ENCODE measurements at regions not wholly inside any gene's neighbourhood (a gene's known extent, or its start where the extent isn't known, plus 50 kb on each side); places are given as distances from the start of the nearest gene placed in this dataset.

DNA sequence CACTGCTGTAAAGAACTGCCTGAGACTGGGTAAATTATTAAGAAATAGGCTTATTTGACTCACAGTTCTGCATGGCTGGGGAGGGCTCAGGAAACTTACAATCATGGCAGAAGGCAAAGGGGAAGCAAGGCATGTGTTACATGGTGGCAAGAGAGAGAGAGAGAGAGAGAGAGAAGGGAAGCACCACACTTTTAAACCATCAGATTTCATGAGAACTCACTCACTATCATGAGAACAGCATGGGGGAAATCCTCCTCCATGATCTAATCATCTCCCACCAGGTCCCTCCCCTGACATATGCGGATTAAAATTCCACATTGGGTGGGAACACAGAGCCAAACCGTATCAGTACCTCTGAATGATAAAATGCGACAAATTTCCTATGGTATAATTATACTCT, 203.9 kb upstream of the MARCKS start:
- intact Hi-C loops (cut with micrococcal nuclease), result no loop called here
- H3K9me3 ChIP-seq (ENCODE audit: control insufficient read depth in 1 of 2, insufficient read depth in 1 of 2, low read depth in 1 of 2, low read length in 2 of 2), result no peaks in the 10 kb centered on the region
- H4K20me1 ChIP-seq (ENCODE audit: insufficient read depth), result no peaks in the 10 kb centered on the region
- H3K9me2 ChIP-seq (ENCODE audit: insufficient read depth), result no peaks in the 10 kb centered on the region
- no peak overlapping the region for H3K4me2 ChIP-seq (ENCODE audit: low read length)
- no peak for ATAC-seq
- H3K27ac ChIP-seq (ENCODE audit: low read depth, low read length), result no peak overlapping the region
- ChIA-PET RAD21 (ENCODE audit: low non-redundant PET in 1 of 2, low total read pairs in 2 of 2, uncharacterized antibody in 2 of 2, unreplicated experiment in 2 of 2) (no interaction called here), CTCF (no interaction called here), POLR2A (no interaction called here)
- H3K79me2 ChIP-seq (ENCODE audit: insufficient read depth, low read length), result no peaks in the 10 kb centered on the region
- H3K4me1 ChIP-seq (ENCODE audit: control insufficient read depth in 1 of 2, insufficient read depth in 2 of 2, low read length in 2 of 2), result peaks cover 0 to 7% of the 10 kb centered on the region in 2 experiments; a peak in 2 of 4 replicates
- no peak overlapping the region for H3K4me3 ChIP-seq (replicated peaks in 1 of 2; ENCODE audit: low read depth in 1 of 2, low read length in 2 of 2)
- no peak for DNase-seq (ENCODE audit: low read depth, low spot score)
- no peaks in the 10 kb centered on the region for H3K27me3 ChIP-seq (ENCODE audit: insufficient read depth, low read length)
- no peaks in the 10 kb centered on the region for H3K36me3 ChIP-seq (ENCODE audit: control insufficient read depth in 1 of 2, insufficient read depth in 2 of 2, low read length in 2 of 2)
- no peak overlapping the region for H2AFZ ChIP-seq (ENCODE audit: low read depth, low read length, poor library complexity, severe bottlenecking)
- BruUV-seq (replicated peaks), result no TSS peak
- no peak for TF ChIP-seq ELF1 (IDR thresholded peaks at IDR 0.05; ENCODE audit: borderline replicate concordance, low read depth)
- no peak for TF ChIP-seq ZFX (IDR thresholded peaks at IDR 0.05)
- TF ChIP-seq JUND (IDR thresholded peaks at IDR 0.05), result no peak
- no peak for TF ChIP-seq SP1 (IDR thresholded peaks at IDR 0.05; ENCODE audit: low read depth)
- TF ChIP-seq TCF7L2 (IDR thresholded peaks at IDR 0.05; ENCODE audit: borderline replicate concordance, extremely low read depth, insufficient read depth, insufficient read length), result no peak
- no peak for TF ChIP-seq ZNF274 (IDR thresholded peaks at IDR 0.05; ENCODE audit: low read depth, low read length)
- no peak for TF ChIP-seq CBX3 (IDR thresholded peaks at IDR 0.05; ENCODE audit: low read depth)
- TF ChIP-seq RAD21 (IDR thresholded peaks at IDR 0.05; ENCODE audit: low read depth), result no peak
- TF ChIP-seq FOSL1 (IDR thresholded peaks at IDR 0.05; ENCODE audit: low read depth), result no peak
- TF ChIP-seq, protein P1, sequence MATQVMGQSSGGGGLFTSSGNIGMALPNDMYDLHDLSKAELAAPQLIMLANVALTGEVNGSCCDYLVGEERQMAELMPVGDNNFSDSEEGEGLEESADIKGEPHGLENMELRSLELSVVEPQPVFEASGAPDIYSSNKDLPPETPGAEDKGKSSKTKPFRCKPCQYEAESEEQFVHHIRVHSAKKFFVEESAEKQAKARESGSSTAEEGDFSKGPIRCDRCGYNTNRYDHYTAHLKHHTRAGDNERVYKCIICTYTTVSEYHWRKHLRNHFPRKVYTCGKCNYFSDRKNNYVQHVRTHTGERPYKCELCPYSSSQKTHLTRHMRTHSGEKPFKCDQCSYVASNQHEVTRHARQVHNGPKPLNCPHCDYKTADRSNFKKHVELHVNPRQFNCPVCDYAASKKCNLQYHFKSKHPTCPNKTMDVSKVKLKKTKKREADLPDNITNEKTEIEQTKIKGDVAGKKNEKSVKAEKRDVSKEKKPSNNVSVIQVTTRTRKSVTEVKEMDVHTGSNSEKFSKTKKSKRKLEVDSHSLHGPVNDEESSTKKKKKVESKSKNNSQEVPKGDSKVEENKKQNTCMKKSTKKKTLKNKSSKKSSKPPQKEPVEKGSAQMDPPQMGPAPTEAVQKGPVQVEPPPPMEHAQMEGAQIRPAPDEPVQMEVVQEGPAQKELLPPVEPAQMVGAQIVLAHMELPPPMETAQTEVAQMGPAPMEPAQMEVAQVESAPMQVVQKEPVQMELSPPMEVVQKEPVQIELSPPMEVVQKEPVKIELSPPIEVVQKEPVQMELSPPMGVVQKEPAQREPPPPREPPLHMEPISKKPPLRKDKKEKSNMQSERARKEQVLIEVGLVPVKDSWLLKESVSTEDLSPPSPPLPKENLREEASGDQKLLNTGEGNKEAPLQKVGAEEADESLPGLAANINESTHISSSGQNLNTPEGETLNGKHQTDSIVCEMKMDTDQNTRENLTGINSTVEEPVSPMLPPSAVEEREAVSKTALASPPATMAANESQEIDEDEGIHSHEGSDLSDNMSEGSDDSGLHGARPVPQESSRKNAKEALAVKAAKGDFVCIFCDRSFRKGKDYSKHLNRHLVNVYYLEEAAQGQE (IDR thresholded peaks at IDR 0.05; ENCODE audit: low read depth), result no peak
- TF ChIP-seq POLR2AphosphoS5 (IDR thresholded peaks at IDR 0.05; ENCODE audit: low read depth, low read length), result no peak
- TF ChIP-seq EZH2 (IDR thresholded peaks at IDR 0.05), result no peak
- no peak for TF ChIP-seq POLR2A (IDR thresholded peaks at IDR 0.05; ENCODE audit: borderline replicate concordance, extremely low read depth, insufficient read depth, insufficient read length)
- TF ChIP-seq, protein P2, sequence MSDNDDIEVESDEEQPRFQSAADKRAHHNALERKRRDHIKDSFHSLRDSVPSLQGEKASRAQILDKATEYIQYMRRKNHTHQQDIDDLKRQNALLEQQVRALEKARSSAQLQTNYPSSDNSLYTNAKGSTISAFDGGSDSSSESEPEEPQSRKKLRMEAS (IDR thresholded peaks at IDR 0.05), result no peak
- TF ChIP-seq YY1 (IDR thresholded peaks at IDR 0.05; ENCODE audit: extremely low read depth, insufficient replicate concordance, low read depth, low read length), result no peak
- no peak for TF ChIP-seq EGR1 (IDR thresholded peaks at IDR 0.05; ENCODE audit: low read depth)
- TF ChIP-seq SIN3A (IDR thresholded peaks at IDR 0.05; ENCODE audit: low read depth), result no peak
- no peak for TF ChIP-seq SRF (IDR thresholded peaks at IDR 0.05; ENCODE audit: low read depth)
- no peak for TF ChIP-seq EZH2phosphoT487 (IDR thresholded peaks at IDR 0.05; ENCODE audit: borderline replicate concordance)
- no peak for TF ChIP-seq CEBPB (IDR thresholded peaks at IDR 0.05; ENCODE audit: low read depth)
- no peak overlapping the region for H3K9ac ChIP-seq (ENCODE audit: low read length)
